ENCODE measurements at regions not wholly inside any gene's neighbourhood (a gene's known extent, or its start where the extent isn't known, plus 50 kb on each side); places are given as distances from the start of the nearest gene placed in this dataset.
"Not testable (repeated sequence)": the region's sequence is repeated elsewhere in the genome, so short reads cannot be mapped to it uniquely, and the experiment has no call there.

- DNase-seq (ENCODE audit: low read depth in 2 of 3, low spot score in 2 of 3) = no peak
Observed at GRCh38 chr18:66931010-66931409, 327.1 kb upstream of the CDH19 start.

- DNase-seq (ENCODE audit: low read depth in 2 of 3, low spot score in 2 of 3) = no peak
Observed at GRCh38 chr18:66916834-66917233, 312.9 kb upstream of the CDH19 start.

GRCh38 chr18:66900837-66901236, 296.9 kb upstream of the CDH19 start:
- no peak for DNase-seq (ENCODE audit: low read depth in 2 of 3, low spot score in 2 of 3)

GRCh38 chr18:66895631-66896030, 291.7 kb upstream of the CDH19 start:
- no peak for DNase-seq (ENCODE audit: low read depth in 2 of 3, low spot score in 2 of 3)

- DNase-seq (ENCODE audit: low read depth in 2 of 3, low spot score in 2 of 3) = no peak
Observed at GRCh38 chr18:66894851-66895250, 291.0 kb upstream of the CDH19 start.

GRCh38 chr18:66892388-66892787, 288.5 kb upstream of the CDH19 start:
- DNase-seq (ENCODE audit: low read depth in 2 of 3, low spot score in 2 of 3) = not testable (repeated sequence)

- no peak for DNase-seq (ENCODE audit: low read depth in 2 of 3, low spot score in 2 of 3)
Observed at GRCh38 chr18:66874812-66875474, 271.1 kb upstream of the CDH19 start.

GRCh38 chr18:66874375-66874774, 270.5 kb upstream of the CDH19 start:
- DNase-seq (ENCODE audit: low read depth in 2 of 3, low spot score in 2 of 3) = no peak

GRCh38 chr18:66873899-66874298, 270.0 kb upstream of the CDH19 start:
- DNase-seq (ENCODE audit: low read depth in 2 of 3, low spot score in 2 of 3) = no peak

- peak in 2 of 3 donors; percentile 11 to 42 for DNase-seq (ENCODE audit: low read depth in 2 of 3, low spot score in 2 of 3)
Observed at GRCh38 chr18:66872277-66872676, 268.4 kb upstream of the CDH19 start.

GRCh38 chr18:66867653-66868052, 263.8 kb upstream of the CDH19 start:
- no peak for DNase-seq (ENCODE audit: low read depth in 2 of 3, low spot score in 2 of 3)

- DNase-seq (ENCODE audit: low read depth in 2 of 3, low spot score in 2 of 3) = not testable (repeated sequence)
Observed at GRCh38 chr18:66866427-66866940, 262.6 kb upstream of the CDH19 start.

- no peak for DNase-seq (ENCODE audit: low read depth in 2 of 3, low spot score in 2 of 3)
Observed at GRCh38 chr18:66838340-66838987, 234.6 kb upstream of the CDH19 start.

- DNase-seq (ENCODE audit: low read depth in 2 of 3, low spot score in 2 of 3) = no peak
Observed at GRCh38 chr18:66833646-66834045, 229.8 kb upstream of the CDH19 start.

- DNase-seq (ENCODE audit: low read depth in 2 of 3, low spot score in 2 of 3) = no peak
Observed at GRCh38 chr18:66826211-66826610, 222.3 kb upstream of the CDH19 start.

- DNase-seq (ENCODE audit: low read depth in 2 of 3, low spot score in 2 of 3) = no peak
Observed at GRCh38 chr18:66825347-66825746, 221.5 kb upstream of the CDH19 start.

- DNase-seq (ENCODE audit: low read depth in 2 of 3, low spot score in 2 of 3) = no peak
Observed at GRCh38 chr18:66819235-66819634, 215.3 kb upstream of the CDH19 start.

GRCh38 chr18:66813138-66813537, 209.2 kb upstream of the CDH19 start:
- no peak for DNase-seq (ENCODE audit: low read depth in 2 of 3, low spot score in 2 of 3)

GRCh38 chr18:66795051-66795450, 191.2 kb upstream of the CDH19 start:
- no peak for DNase-seq (ENCODE audit: low read depth in 2 of 3, low spot score in 2 of 3)

- DNase-seq (ENCODE audit: low read depth in 2 of 3, low spot score in 2 of 3) = no peak
Observed at GRCh38 chr18:66792466-66792865, 188.6 kb upstream of the CDH19 start.

- DNase-seq (ENCODE audit: low read depth in 2 of 3, low spot score in 2 of 3) = no peak
Observed at GRCh38 chr18:66780609-66781008, 176.7 kb upstream of the CDH19 start.

GRCh38 chr18:66778048-66778447, 174.2 kb upstream of the CDH19 start:
- no peak for DNase-seq (ENCODE audit: low read depth in 2 of 3, low spot score in 2 of 3)
